GM12874 (cell line): ENCODE measurements at regions not wholly inside any gene's neighbourhood (a gene's known extent, or its start where the extent isn't known, plus 50 kb on each side); places are given as distances from the start of the nearest gene placed in this dataset.

ENCODE experiments used
- CTCF ChIP-seq: IDR thresholded peaks from 2 replicates; pipeline ENCODE4 v1.5.1; 2011; ENCODE audit warnings: low read depth, mild to moderate bottlenecking, control low read depth, low read length, moderate library complexity; ENCODE audit not compliant: insufficient read depth

- TF ChIP-seq CTCF, result no peak
These were observed 516.5 kb upstream of the ANKRD30A start for GRCh38 chr10:36608866-36609265.

GRCh38 chr10:36608251-36608650 lies 517.1 kb upstream of the ANKRD30A start:
- TF ChIP-seq CTCF, result no peak

GRCh38 chr10:36606234-36606839 lies 519.1 kb upstream of the ANKRD30A start:
- TF ChIP-seq CTCF, result no peak

- no peak for TF ChIP-seq CTCF
These were observed 521.1 kb upstream of the ANKRD30A start for GRCh38 chr10:36604316-36604715.

- no peak for TF ChIP-seq CTCF
These were observed 521.7 kb upstream of the ANKRD30A start for GRCh38 chr10:36603688-36604087.

GRCh38 chr10:36602374-36602773 lies 523.0 kb upstream of the ANKRD30A start:
- no peak for TF ChIP-seq CTCF

- no peak for TF ChIP-seq CTCF
These were observed 527.6 kb upstream of the ANKRD30A start for GRCh38 chr10:36597756-36598320.
